ENCODE measurements at regions not wholly inside any gene's neighbourhood (a gene's known extent, or its start where the extent isn't known, plus 50 kb on each side); places are given as distances from the start of the nearest gene placed in this dataset.

GRCh38 chr5:145223582-145223981, 611.6 kb downstream of the PRELID2 start:
- Histone ChIP-seq H3K4me3 (ENCODE audit: insufficient read depth, low read depth, low read length) (no peak overlapping the region), H3K27me3 (ENCODE audit: control insufficient read depth, insufficient read depth, low read length) (no peaks in the 10 kb centered on the region), H3K36me3 (replicated peaks; ENCODE audit: control insufficient read depth, insufficient read depth, low read length) (no peaks in the 10 kb centered on the region)
- no peak for DNase-seq

GRCh38 chr5:145222622-145223021, 612.5 kb downstream of the PRELID2 start:
- Histone ChIP-seq H3K36me3 (replicated peaks; ENCODE audit: control insufficient read depth, insufficient read depth, low read length) (no peaks in the 10 kb centered on the region), H3K27me3 (ENCODE audit: control insufficient read depth, insufficient read depth, low read length) (no peaks in the 10 kb centered on the region), H3K4me3 (ENCODE audit: insufficient read depth, low read depth, low read length) (no peak overlapping the region)
- DNase-seq = no peak

GRCh38 chr5:145221416-145221815, 613.7 kb downstream of the PRELID2 start:
- Histone ChIP-seq H3K27me3 (ENCODE audit: control insufficient read depth, insufficient read depth, low read length) (no peaks in the 10 kb centered on the region), H3K4me3 (ENCODE audit: insufficient read depth, low read depth, low read length) (no peak overlapping the region), H3K36me3 (replicated peaks; ENCODE audit: control insufficient read depth, insufficient read depth, low read length) (no peaks in the 10 kb centered on the region)
- no peak for DNase-seq

GRCh38 chr5:145220481-145220880, 614.7 kb downstream of the PRELID2 start:
- Histone ChIP-seq H3K4me3 (ENCODE audit: insufficient read depth, low read depth, low read length) (no peak overlapping the region), H3K36me3 (replicated peaks; ENCODE audit: control insufficient read depth, insufficient read depth, low read length) (no peaks in the 10 kb centered on the region), H3K27me3 (ENCODE audit: control insufficient read depth, insufficient read depth, low read length) (no peaks in the 10 kb centered on the region)
- DNase-seq = no peak

- Histone ChIP-seq H3K36me3 (replicated peaks; ENCODE audit: control insufficient read depth, insufficient read depth, low read length) (no peaks in the 10 kb centered on the region), H3K27me3 (ENCODE audit: control insufficient read depth, insufficient read depth, low read length) (no peaks in the 10 kb centered on the region), H3K4me3 (ENCODE audit: insufficient read depth, low read depth, low read length) (no peak overlapping the region)
- no peak for DNase-seq
Observed at GRCh38 chr5:145218982-145219381, 616.2 kb downstream of the PRELID2 start.

GRCh38 chr5:145218019-145218418, 617.1 kb downstream of the PRELID2 start:
- no peak for DNase-seq
- Histone ChIP-seq H3K4me3 (ENCODE audit: insufficient read depth, low read depth, low read length) (no peak overlapping the region), H3K27me3 (ENCODE audit: control insufficient read depth, insufficient read depth, low read length) (no peaks in the 10 kb centered on the region), H3K36me3 (replicated peaks; ENCODE audit: control insufficient read depth, insufficient read depth, low read length) (no peaks in the 10 kb centered on the region)

GRCh38 chr5:145210020-145210419, 625.1 kb downstream of the PRELID2 start:
- Histone ChIP-seq H3K27me3 (ENCODE audit: control insufficient read depth, insufficient read depth, low read length) (no peaks in the 10 kb centered on the region), H3K36me3 (replicated peaks; ENCODE audit: control insufficient read depth, insufficient read depth, low read length) (no peaks in the 10 kb centered on the region)

GRCh38 chr5:145205546-145205945, 629.6 kb downstream of the PRELID2 start:
- Histone ChIP-seq H3K36me3 (replicated peaks; ENCODE audit: control insufficient read depth, insufficient read depth, low read length) (no peaks in the 10 kb centered on the region), H3K27me3 (ENCODE audit: control insufficient read depth, insufficient read depth, low read length) (no peaks in the 10 kb centered on the region), H3K4me3 (ENCODE audit: insufficient read depth, low read depth, low read length) (no peak overlapping the region)
- DNase-seq = no peak

More at GRCh38 chr5:145210020-145210419, 625.1 kb downstream of the PRELID2 start:
- no peak overlapping the region for H3K4me3 ChIP-seq (ENCODE audit: insufficient read depth, low read depth, low read length)
- DNase-seq = no peak

- DNase-seq = no peak
- Histone ChIP-seq H3K4me3 (ENCODE audit: insufficient read depth, low read depth, low read length) (no peak overlapping the region), H3K36me3 (replicated peaks; ENCODE audit: control insufficient read depth, insufficient read depth, low read length) (no peaks in the 10 kb centered on the region), H3K27me3 (ENCODE audit: control insufficient read depth, insufficient read depth, low read length) (no peaks in the 10 kb centered on the region)
Observed at GRCh38 chr5:145204743-145205142, 630.4 kb downstream of the PRELID2 start.

GRCh38 chr5:145203193-145203592, 631.9 kb downstream of the PRELID2 start:
- no peak overlapping the region for H3K4me3 ChIP-seq (ENCODE audit: insufficient read depth, low read depth, low read length)
- no peaks in the 10 kb centered on the region for H3K27me3 ChIP-seq (ENCODE audit: control insufficient read depth, insufficient read depth, low read length)
- DNase-seq = no peak
- H3K36me3 ChIP-seq (replicated peaks; ENCODE audit: control insufficient read depth, insufficient read depth, low read length) = no peaks in the 10 kb centered on the region

GRCh38 chr5:145198525-145199260, 636.4 kb downstream of the PRELID2 start:
- no peak for DNase-seq
- H3K36me3 ChIP-seq (replicated peaks; ENCODE audit: control insufficient read depth, insufficient read depth, low read length) = no peaks in the 10 kb centered on the region
- H3K27me3 ChIP-seq (ENCODE audit: control insufficient read depth, insufficient read depth, low read length) = no peaks in the 10 kb centered on the region
- no peak overlapping the region for H3K4me3 ChIP-seq (ENCODE audit: insufficient read depth, low read depth, low read length)

GRCh38 chr5:145189746-145190145, 645.4 kb downstream of the PRELID2 start:
- no peaks in the 10 kb centered on the region for H3K36me3 ChIP-seq (replicated peaks; ENCODE audit: control insufficient read depth, insufficient read depth, low read length)
- H3K4me3 ChIP-seq (ENCODE audit: insufficient read depth, low read depth, low read length) = no peak overlapping the region
- DNase-seq = no peak
- H3K27me3 ChIP-seq (ENCODE audit: control insufficient read depth, insufficient read depth, low read length) = no peaks in the 10 kb centered on the region

GRCh38 chr5:145180371-145180770, 654.8 kb downstream of the PRELID2 start:
- no peak for DNase-seq
- H3K27me3 ChIP-seq (ENCODE audit: control insufficient read depth, insufficient read depth, low read length) = no peaks in the 10 kb centered on the region
- no peaks in the 10 kb centered on the region for H3K36me3 ChIP-seq (replicated peaks; ENCODE audit: control insufficient read depth, insufficient read depth, low read length)
- H3K4me3 ChIP-seq (ENCODE audit: insufficient read depth, low read depth, low read length) = no peak overlapping the region

- peak; percentile 4 for DNase-seq
- no peaks in the 10 kb centered on the region for H3K36me3 ChIP-seq (replicated peaks; ENCODE audit: control insufficient read depth, insufficient read depth, low read length)
- no peak overlapping the region for H3K4me3 ChIP-seq (ENCODE audit: insufficient read depth, low read depth, low read length)
- no peaks in the 10 kb centered on the region for H3K27me3 ChIP-seq (ENCODE audit: control insufficient read depth, insufficient read depth, low read length)
Observed at GRCh38 chr5:145178641-145179523, 656.3 kb downstream of the PRELID2 start.

GRCh38 chr5:145176041-145176440, 659.1 kb downstream of the PRELID2 start:
- no peak for DNase-seq
- H3K36me3 ChIP-seq (replicated peaks; ENCODE audit: control insufficient read depth, insufficient read depth, low read length) = no peaks in the 10 kb centered on the region

More at GRCh38 chr5:145176041-145176440, 659.1 kb downstream of the PRELID2 start:
- Histone ChIP-seq H3K4me3 (ENCODE audit: insufficient read depth, low read depth, low read length) (no peak overlapping the region), H3K27me3 (ENCODE audit: control insufficient read depth, insufficient read depth, low read length) (no peaks in the 10 kb centered on the region)
